ENCODE measurements at regions not wholly inside any gene's neighbourhood (a gene's known extent, or its start where the extent isn't known, plus 50 kb on each side); places are given as distances from the start of the nearest gene placed in this dataset.

GRCh38 chr9:87137718-87138117, 190.4 kb upstream of the GAS1 start:
- Mint-ChIP-seq H3K27me3 (ENCODE audit: insufficient read depth, low read depth, poor library complexity) (peaks cover 2% of the 10 kb centered on the region), H3K9me3 (peaks cover 2% of the 10 kb centered on the region; the same call in 2 of the 3 replicates), H3K4me3 (no peak overlapping the region), H3K4me1 (peaks cover 7% of the 10 kb centered on the region; the same call in 2 of the 3 replicates), H3K36me3 (ENCODE audit: low read depth) (no peaks in the 10 kb centered on the region), H3K27ac (no peak overlapping the region)
- no peak for TF ChIP-seq REST (IDR thresholded peaks at IDR 0.05; ENCODE audit: unreplicated experiment)
- TF ChIP-seq ETS1 (IDR thresholded peaks at IDR 0.05): no peak
- TF ChIP-seq CREB1 (CRISPR knock-in tag; IDR thresholded peaks at IDR 0.05; ENCODE audit: low read depth): no peak
- no peak for TF ChIP-seq POLR2AphosphoS5 (IDR thresholded peaks at IDR 0.05; ENCODE audit: low read depth)
- no peak for TF ChIP-seq EZH2phosphoT487 (IDR thresholded peaks at IDR 0.05; ENCODE audit: unreplicated experiment)
- TF ChIP-seq CTCF (conservative IDR thresholded peaks at IDR 0.05; ENCODE audit: low read depth in 2 of 2): no peak
- no peak for TF ChIP-seq ZNF331 (CRISPR knock-in tag; IDR thresholded peaks at IDR 0.05; ENCODE audit: low read depth)
- TF ChIP-seq NANOG (IDR thresholded peaks at IDR 0.05; ENCODE audit: borderline replicate concordance): no peak
- no peak for TF ChIP-seq STAT1 (IDR thresholded peaks at IDR 0.05; ENCODE audit: unreplicated experiment)
- Histone ChIP-seq H3K4me1 (ENCODE audit: insufficient read depth) (no peaks in the 10 kb centered on the region), H3K27ac (ENCODE audit: low read depth) (no peak overlapping the region), H3K79me2 (replicated peaks; ENCODE audit: insufficient read depth) (no peaks in the 10 kb centered on the region), H3K9me2 (ENCODE audit: insufficient read depth) (0 out of 2 replicates have a peak, but pooled peaks cover 3% of the 10 kb centered on the region), H3K4me2 (no peak overlapping the region), H3F3A (replicated peaks; ENCODE audit: low read depth) (no peaks in the 10 kb centered on the region), H2AFZ (no peak overlapping the region), H3K36me3 (ENCODE audit: insufficient read depth) (no peaks in the 10 kb centered on the region), H3K27me3 (ENCODE audit: insufficient read depth) (no peaks in the 10 kb centered on the region), H3K4me3 (no peak overlapping the region), H4K20me1 (replicated peaks; ENCODE audit: insufficient read depth) (no peaks in the 10 kb centered on the region)
- no peak for ATAC-seq
- DNase-seq (ENCODE audit: low spot score): no peak
